HG02763 (cell line): ENCODE measurements at regions not wholly inside any gene's neighbourhood (a gene's known extent, or its start where the extent isn't known, plus 50 kb on each side); places are given as distances from the start of the nearest gene placed in this dataset.
A peak's percentile ranks its signal among the peaks of the same experiment; 100 is the strongest.
"Not testable (repeated sequence)": the region's sequence is repeated elsewhere in the genome, so short reads cannot be mapped to it uniquely, and the experiment has no call there.

Experiments
- ATAC-seq: cut with Tn5 transposase; IDR thresholded peaks from one replicate; pipeline ENCODE4 v1.9.1; 2021; ENCODE audit warnings: mild to moderate bottlenecking, moderate library complexity; ENCODE audit not compliant: unreplicated experiment

DNA sequence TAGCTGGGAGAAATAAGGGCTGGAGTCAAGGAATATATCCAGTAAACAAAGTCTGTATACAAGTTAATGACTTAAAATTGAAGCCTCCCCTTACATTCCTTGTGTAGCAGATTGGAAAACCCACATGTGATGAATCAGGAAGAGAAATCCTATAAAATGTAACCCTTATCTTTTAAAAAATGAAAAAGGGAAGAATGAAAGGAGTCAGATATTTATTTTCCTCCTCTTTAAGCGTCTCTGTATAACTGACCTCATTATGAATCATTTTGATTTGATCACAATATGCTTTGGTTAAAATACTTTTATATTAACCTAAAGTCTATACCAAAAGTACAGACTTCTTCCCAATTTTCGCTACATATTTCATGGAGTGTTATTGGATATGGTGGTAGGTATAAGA is 316.3 kb upstream of the STAC start:
- ATAC-seq, result no peak

GRCh38 chr3:36065321-36065720 is 315.0 kb upstream of the STAC start:
- no peak for ATAC-seq

DNA sequence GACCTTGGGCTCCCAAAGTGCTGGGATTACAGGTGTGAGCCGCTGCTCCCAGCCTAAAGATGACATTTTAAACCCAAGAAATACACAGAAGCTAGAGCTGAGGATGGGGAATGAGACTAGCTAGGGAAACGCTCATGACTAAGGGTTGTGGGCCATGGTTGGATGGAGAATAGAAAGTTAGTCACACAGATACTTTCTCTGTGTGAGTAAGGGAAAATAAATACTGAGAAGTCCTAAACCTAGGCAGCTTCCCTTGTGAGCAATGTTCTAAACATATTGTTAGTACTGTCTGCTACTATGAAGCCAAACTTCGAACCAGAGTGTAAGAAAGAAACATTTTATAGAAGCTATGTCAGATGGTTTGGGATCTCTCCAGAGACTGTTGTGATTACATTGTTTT is 304.8 kb upstream of the STAC start:
- no peak for ATAC-seq

- no peak for ATAC-seq
These were observed 303.0 kb upstream of the STAC start for GRCh38 chr3:36077320-36077719.

- ATAC-seq, result not testable (repeated sequence)
These were observed 297.3 kb upstream of the STAC start for GRCh38 chr3:36082958-36083357.

DNA sequence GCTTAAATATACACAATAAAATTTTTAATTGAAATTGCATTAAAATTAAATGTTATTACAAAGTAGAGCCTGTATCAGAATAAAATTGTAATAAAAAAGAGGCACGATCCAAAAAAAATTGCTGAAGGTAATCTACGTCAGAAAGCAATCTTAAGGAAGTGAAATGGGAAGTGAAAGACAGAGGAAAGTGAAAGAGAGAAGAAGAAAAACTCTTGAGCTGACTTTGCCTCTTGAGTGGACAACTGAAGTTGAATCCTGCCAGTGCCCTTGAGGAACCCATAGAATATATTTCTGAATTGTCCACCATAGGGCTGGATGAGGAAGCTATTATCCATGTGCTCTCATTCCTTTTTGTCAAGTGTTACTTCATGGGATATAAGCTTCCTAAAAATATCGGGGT is 285.1 kb upstream of the STAC start:
- peak; percentile 71 for ATAC-seq

DNA sequence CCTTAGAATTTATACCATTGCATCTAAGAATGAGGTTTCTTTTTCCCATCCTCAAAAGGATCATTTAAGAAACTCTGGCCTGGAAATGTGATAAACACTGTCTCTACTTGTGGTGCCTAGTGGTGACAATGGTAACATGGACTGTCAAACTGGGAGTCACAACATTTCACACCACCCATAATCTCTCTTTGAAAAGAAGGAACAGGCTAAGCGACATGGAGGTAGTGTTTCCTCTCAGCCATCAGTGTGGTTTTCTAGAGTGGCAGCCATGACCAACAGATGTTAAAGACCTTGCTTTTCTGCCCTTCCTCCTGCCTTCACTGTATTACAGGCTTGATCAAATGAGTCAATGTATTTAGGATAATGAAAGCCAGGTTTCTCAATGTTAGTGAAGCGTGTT is 283.1 kb upstream of the STAC start:
- no peak for ATAC-seq

GRCh38 chr3:36114353-36114752 is 266.0 kb upstream of the STAC start:
- ATAC-seq, result no peak

DNA sequence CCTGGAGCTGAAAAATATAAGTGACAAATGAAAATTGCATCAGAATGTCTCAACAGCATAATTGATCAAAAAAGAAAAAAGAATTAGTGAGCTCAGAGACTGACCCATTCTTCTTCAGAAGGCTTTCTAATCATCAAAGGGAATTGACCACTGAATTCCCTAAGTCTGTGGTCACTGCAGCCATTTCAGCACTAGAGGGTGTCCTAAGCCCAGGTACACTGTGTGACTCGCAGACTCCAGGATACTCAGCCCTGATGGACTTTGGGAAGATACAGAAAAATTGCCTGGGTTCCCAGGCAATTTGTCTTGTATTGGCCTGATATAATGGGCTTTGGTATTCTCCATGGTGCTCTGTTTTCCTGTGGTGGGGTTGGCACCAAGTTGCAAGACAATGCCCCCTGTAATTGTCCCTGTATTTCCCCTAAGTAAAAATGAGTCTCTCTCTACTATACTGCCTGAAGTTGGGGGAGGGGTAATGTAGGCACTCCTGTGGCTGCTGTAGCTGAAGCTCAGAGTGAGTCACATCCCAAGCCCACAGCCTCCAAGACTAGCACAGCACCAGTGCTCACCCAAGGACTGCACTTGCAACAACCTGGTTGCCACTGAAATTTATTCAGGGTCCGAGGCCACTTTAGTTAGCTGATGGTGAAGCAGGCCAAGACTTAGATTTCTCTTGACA is 256.0 kb upstream of the STAC start:
- no peak for ATAC-seq

DNA sequence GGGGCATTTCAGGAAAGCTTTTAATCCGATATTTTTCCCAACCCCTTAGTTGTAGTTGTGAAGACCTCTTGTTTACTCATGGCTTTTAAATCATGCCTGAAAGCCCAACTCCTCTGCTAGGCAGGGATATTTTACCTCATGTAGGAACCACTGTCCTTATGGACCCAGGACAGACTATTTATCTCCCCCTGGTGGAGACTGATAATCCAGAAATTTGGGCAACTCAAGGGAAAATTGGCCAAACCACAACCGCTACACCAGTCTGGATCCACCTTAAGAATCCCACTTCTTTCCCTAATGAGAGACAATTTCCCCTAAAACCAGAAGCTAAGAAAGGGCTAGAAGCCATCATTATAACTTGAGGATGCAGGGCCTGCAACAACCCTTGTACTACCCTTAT is 248.1 kb upstream of the STAC start:
- ATAC-seq, result no peak

- ATAC-seq, result no peak
These were observed 244.4 kb upstream of the STAC start for GRCh38 chr3:36135863-36136262.

DNA sequence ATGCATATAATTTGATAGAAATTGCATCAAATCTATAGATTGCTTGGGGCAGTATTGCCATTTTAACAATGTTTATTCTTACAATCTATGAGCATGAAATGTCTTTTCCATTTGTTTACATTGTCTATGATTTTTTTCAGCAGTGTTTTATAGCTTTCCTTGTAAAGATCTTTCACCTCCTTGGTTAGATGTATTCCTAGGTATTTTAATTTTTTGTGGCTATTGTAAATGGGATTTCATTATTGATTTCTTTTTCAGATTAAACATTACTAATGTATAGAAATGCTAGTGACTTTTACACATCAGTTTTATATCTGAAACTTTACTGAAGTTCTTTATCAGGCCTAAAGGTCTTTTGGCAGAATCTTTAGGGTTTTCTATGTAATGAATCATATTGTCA is 237.6 kb upstream of the STAC start:
- no peak for ATAC-seq

GRCh38 chr3:36146404-36146803 is 233.9 kb upstream of the STAC start:
- ATAC-seq, result no peak

GRCh38 chr3:36147934-36148558 is 232.3 kb upstream of the STAC start:
- no peak for ATAC-seq

DNA sequence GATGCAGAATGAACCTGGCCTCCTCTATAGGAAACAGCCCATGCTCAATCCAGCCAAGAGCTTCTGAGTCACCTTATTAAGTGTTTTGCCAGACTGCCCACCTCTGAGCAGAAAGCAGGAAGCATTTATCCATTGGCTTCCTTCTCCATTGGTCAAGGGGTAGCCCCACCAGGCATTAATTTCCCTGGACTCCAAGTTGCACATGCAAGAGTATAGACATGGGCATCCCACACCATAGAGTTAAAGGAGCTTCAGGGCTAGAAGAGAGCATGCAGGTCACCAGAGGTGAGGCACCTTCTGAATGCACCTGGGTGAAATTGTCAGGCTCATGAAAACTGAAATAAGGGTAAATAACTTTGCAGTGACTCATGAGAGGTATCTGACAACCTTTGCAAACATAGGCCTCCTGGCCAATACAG is 230.8 kb upstream of the STAC start:
- ATAC-seq, result no peak

DNA sequence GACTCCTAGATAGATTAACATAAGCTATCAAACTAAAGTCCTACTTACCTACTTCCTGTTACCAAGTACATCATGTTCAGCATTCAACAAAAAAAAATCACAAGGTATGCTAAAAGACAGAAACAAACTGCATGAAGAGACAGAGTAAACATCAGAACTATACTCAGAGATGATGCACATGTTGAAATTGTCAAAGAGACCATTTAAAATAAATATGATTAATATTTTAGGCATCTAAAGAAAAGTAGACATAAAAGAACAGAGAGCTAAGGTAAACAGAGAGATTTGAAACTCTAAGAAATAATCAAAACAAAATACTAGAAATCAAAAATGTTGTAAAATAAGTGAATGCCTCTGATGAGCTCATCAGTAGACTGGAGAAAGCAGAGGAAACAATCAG is 224.8 kb upstream of the STAC start:
- no peak for ATAC-seq

GRCh38 chr3:36164400-36164799 is 215.9 kb upstream of the STAC start:
- no peak for ATAC-seq

DNA sequence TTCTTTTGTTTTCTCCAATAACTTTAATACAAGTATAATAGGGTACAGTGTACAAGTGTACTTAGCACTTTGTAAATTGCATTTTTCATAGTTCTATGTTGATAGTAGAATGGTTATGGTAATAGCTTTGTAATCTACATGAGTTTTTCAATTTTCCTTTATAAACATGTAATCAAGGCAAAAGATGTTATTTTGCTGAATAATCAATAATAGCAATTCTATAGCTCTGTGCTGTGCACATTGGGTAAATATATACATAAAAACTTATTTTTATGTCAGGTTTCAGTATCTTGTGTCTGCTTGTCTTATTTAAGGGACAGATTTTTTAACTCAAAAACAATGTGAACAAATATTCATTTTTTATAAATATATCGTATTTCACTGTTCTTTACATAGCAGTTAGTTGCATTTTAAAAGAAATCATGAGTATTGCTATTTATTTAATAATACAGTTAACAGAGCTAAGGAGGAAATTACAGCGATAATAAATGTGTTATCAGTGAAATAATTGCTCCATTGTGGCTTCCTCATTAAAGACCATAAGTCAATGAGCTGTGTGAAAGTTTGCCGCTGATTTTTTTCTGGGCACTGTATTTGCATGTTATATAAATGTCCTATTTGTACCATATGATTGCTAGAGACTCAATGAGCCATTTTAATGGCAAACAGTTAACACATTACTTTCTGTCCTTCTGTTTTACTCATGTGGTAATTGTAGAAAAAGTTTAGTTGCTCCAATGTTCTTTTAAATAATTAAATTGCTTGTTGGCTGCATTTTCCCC is 214.6 kb upstream of the STAC start:
- ATAC-seq, result no peak

- no peak for ATAC-seq
These were observed 213.8 kb upstream of the STAC start for GRCh38 chr3:36166477-36166876.

DNA sequence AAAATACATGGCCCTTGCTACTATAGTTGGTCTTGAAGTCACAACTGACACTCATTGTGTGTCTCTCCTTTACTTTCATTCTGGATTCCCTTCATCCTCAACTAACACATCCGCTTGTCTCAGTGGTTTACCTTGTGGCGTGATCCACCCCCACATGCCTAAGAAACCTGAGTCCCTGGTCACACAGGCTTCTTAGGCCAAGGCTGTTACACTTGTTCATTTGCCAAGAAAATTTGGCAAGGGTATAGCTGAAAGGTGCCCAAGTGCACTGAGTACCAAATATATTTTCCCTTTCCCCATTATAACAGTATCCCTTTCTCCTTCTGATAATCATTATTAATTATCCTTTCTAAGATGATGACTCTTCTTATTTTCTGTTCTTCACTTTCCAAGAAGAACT is 207.6 kb upstream of the STAC start:
- ATAC-seq, result no peak

- ATAC-seq, result no peak
These were observed 205.0 kb upstream of the STAC start for GRCh38 chr3:36175113-36175812.
